K562 (cell line): ENCODE measurements at regions not wholly inside any gene's neighbourhood (a gene's known extent, or its start where the extent isn't known, plus 50 kb on each side); places are given as distances from the start of the nearest gene placed in this dataset.

ENCODE experiments used
- ATAC-seq: fragments of 200-7000 bp; cut with Tn5 transposase; 3 replicates; pipeline ENCODE4 v1.9.1; 2020; ENCODE audit warnings: moderate library complexity
- BruUV-seq: library from RNA; stranded (reverse); fragments of 400-500 nt; replicated peaks from 2 replicates; lab custom pipeline; 2021; lab: Mats Ljungman, UMichigan
- CTCF ChIA-PET: fragments of 300-600 bp; formaldehyde crosslinking; extraction: SDS; loops from one replicate; lab custom pipeline; 2021; ENCODE audit warnings: low intra/inter-chr PET ratio; lab: Yijun Ruan, JAX
- POLR2A ChIA-PET: fragments of 300-600, 350-650 bp; sonication (Branson Sonifier 250); formaldehyde crosslinking; extraction: SDS; loops from one replicate; lab custom pipeline; 2021; ENCODE audit warnings: antibody characterized with exemption, inconsistent platforms; lab: Yijun Ruan, JAX
- DNase-seq, 4 experiments: peaks; one replicate each; pipeline versions ENCODE4 v3.0.0 to v3.0.0-alpha.2; 2011 to 2018; ENCODE audit warnings: low spot score in 3 of 4, mixed read lengths in 3 of 4; ENCODE audit errors: extremely low read depth in 1 of 4
- FAIRE-seq: peaks from 2 replicates; lab custom pipeline; 2011; peaks lifted over from hg19 to GRCh38; lab: Jason Lieb, UNC
- H2AFZ ChIP-seq: 2 replicates; pipeline ENCODE4 v1.6.0; 2011; ENCODE audit warnings: low read depth, low read length, control low read depth, inconsistent platforms
- H3K27ac ChIP-seq: fragments of 200-600 bp; 3 replicates; pipeline ENCODE4 v1.8.0; 2011; ENCODE audit warnings: low read depth, mild to moderate bottlenecking, control low read depth, inconsistent platforms, low read length, moderate library complexity, mixed read lengths; ENCODE audit errors: extremely low read depth
- H3K27me3 ChIP-seq, 2 experiments: fragments of 300-600 bp in 1 of 2; 2 replicates in 1 of 2; 3 replicates in 1 of 2; pipeline versions ENCODE4 v1.6.0 to v1.8.0; 2011; ENCODE audit warnings: inconsistent platforms in 2 of 2, low read length in 2 of 2, mild to moderate bottlenecking in 1 of 2, mixed read lengths in 1 of 2, moderate library complexity in 1 of 2; ENCODE audit not compliant: control insufficient read depth in 2 of 2, insufficient read depth in 2 of 2
- H3K36me3 ChIP-seq: fragments of 300-600 bp; 3 replicates; pipeline ENCODE4 v1.8.0; 2011; ENCODE audit warnings: mild to moderate bottlenecking, low read length, inconsistent platforms; ENCODE audit not compliant: control insufficient read depth, insufficient read depth
- H3K4me1 ChIP-seq, 2 experiments: fragments of 200-600 bp in 1 of 2; replicated peaks in 1 of 2; 2 replicates in 1 of 2; 3 replicates in 1 of 2; pipeline versions ENCODE4 v1.5.1 to v1.8.0; 2011; ENCODE audit warnings: inconsistent platforms in 2 of 2, low read length in 2 of 2, mild to moderate bottlenecking in 1 of 2, mixed read lengths in 1 of 2, moderate library complexity in 1 of 2; ENCODE audit not compliant: control insufficient read depth in 2 of 2, insufficient read depth in 2 of 2
- H3K4me2 ChIP-seq: 2 replicates; pipeline ENCODE4 v1.6.1; 2011; ENCODE audit warnings: low read length, control low read depth, inconsistent platforms, mixed read lengths; ENCODE audit not compliant: insufficient read depth
- H3K4me3 ChIP-seq: fragments of 200-600 bp; sonication (generic), shearing (Covaris generic); 2 replicates; pipeline ENCODE4 v1.5.1; 2016; ENCODE audit warnings: control low read depth, inconsistent platforms
- H3K79me2 ChIP-seq: fragments of 200-600 bp; 3 replicates; pipeline ENCODE4 v1.8.0; 2011; ENCODE audit warnings: low read length, inconsistent platforms; ENCODE audit not compliant: control insufficient read depth, insufficient read depth
- H3K9ac ChIP-seq, 2 experiments: 2 replicates each; pipeline versions ENCODE4 v1.6.0 to v1.6.1; 2011; ENCODE audit warnings: low read depth in 2 of 2, low read length in 2 of 2, control low read depth in 1 of 2, inconsistent platforms in 1 of 2, mild to moderate bottlenecking in 1 of 2, mixed read lengths in 1 of 2; ENCODE audit not compliant: insufficient read depth in 1 of 2
- H3K9me1 ChIP-seq: one replicate; pipeline ENCODE4 v1.6.0; 2011; ENCODE audit warnings: inconsistent platforms, mild to moderate bottlenecking, low read length, moderate library complexity; ENCODE audit not compliant: control insufficient read depth, insufficient read depth
- H3K9me3 ChIP-seq: replicated peaks from 2 replicates; pipeline ENCODE4 v1.5.1; 2011; ENCODE audit warnings: low read depth, low read length, inconsistent platforms; ENCODE audit not compliant: control insufficient read depth, insufficient read depth
- H4K20me1 ChIP-seq: replicated peaks from 2 replicates; pipeline ENCODE4 v1.6.1; 2011; ENCODE audit warnings: low read length, inconsistent platforms, mixed read lengths; ENCODE audit not compliant: control insufficient read depth, insufficient read depth
- MED1 ChIP-seq: sonication (generic); formaldehyde crosslinking; IDR thresholded peaks from 2 replicates; pipeline ENCODE4 v1.8.1; 2023; ENCODE audit warnings: missing genetic modification reagents, borderline replicate concordance
- RB1 ChIP-seq: fragments of 450-650 bp; IDR thresholded peaks from 2 replicates; pipeline ENCODE4 v1.6.1; 2017; ENCODE audit warnings: low read depth, mild to moderate bottlenecking
- RBM25 ChIP-seq: fragments of 200-400 bp; formaldehyde crosslinking; IDR thresholded peaks from 2 replicates; pipeline ENCODE4 v1.6.1; 2018; ENCODE audit warnings: low read length, low read depth, moderate library complexity; ENCODE audit not compliant: severe bottlenecking
- TOE1 ChIP-seq, 2 experiments: fragments of 450-650 bp in 1 of 2; sonication (generic) in 1 of 2; formaldehyde crosslinking in 1 of 2; IDR thresholded peaks; 2 replicates each; pipeline versions ENCODE4 v1.7.1 to v1.8.0; 2016 to 2022; ENCODE audit warnings: borderline replicate concordance in 2 of 2, mild to moderate bottlenecking in 2 of 2, antibody characterized with exemption in 1 of 2, inconsistent platforms in 1 of 2, low read depth in 1 of 2, missing genetic modification reagents in 1 of 2, moderate library complexity in 1 of 2
- ZSCAN29 ChIP-seq: fragments of 450-650 bp; IDR thresholded peaks from 2 replicates; pipeline ENCODE4 v1.6.1; 2017
- in situ Hi-C: fragments of 300-500 bp; cut with MboI; formaldehyde crosslinking; loops from 4 replicates; pipeline ENCODE4 v1.15.0; 2018; ENCODE audit warnings: inconsistent platforms, mixed read lengths
- intact Hi-C: fragments of 100-400 bp; cut with micrococcal nuclease; formaldehyde crosslinking; loops from 2 replicates; pipeline ENCODE4 v1.14.2; 2022
- TF ChIP-seq, protein P1 (sequence below), 2 experiments: IDR thresholded peaks; 2 replicates each; pipeline ENCODE4 v1.6.1; 2012; ENCODE audit warnings: improper control_type of control experiment in 2 of 2, low read depth in 2 of 2, low read length in 2 of 2, borderline replicate concordance in 1 of 2
- TF ChIP-seq, protein P2 (sequence below): fragments of 450-650 bp; formaldehyde crosslinking; IDR thresholded peaks from 2 replicates; pipeline ENCODE4 v1.4.0; 2020; ENCODE audit warnings: mild to moderate bottlenecking, mixed read lengths
- TF ChIP-seq, protein P3 (sequence below): IDR thresholded peaks from 2 replicates; pipeline ENCODE4 v1.6.1; 2016; ENCODE audit warnings: missing genetic modification characterization, missing compliant biosample characterization
- TF ChIP-seq, protein P4 (sequence below): fragments of 250-450 bp; sonication (Bioruptor Pico); IDR thresholded peaks from 2 replicates; pipeline ENCODE4 v1.4.0; 2020

DNA sequence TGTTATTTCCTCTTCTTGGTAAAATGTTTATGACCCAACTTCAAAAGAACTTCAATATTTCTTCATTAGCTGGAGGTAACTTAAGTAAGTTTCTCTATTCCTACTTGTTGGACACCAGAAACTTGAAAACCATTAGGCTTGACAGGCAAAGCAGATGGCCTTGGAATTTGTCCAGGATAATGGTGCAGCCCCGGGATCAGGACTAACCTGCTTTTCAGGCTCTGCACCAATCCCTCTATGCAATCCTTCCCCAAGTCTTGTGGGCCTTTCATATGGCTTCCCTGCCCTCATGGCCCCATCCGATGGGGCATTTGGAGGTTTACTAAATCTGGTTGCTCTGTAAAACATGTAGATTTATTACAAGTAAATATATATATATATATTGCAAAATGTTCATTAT is 68.5 kb downstream of the SPINK2 start (continued):
- TF ChIP-seq, protein P1, sequence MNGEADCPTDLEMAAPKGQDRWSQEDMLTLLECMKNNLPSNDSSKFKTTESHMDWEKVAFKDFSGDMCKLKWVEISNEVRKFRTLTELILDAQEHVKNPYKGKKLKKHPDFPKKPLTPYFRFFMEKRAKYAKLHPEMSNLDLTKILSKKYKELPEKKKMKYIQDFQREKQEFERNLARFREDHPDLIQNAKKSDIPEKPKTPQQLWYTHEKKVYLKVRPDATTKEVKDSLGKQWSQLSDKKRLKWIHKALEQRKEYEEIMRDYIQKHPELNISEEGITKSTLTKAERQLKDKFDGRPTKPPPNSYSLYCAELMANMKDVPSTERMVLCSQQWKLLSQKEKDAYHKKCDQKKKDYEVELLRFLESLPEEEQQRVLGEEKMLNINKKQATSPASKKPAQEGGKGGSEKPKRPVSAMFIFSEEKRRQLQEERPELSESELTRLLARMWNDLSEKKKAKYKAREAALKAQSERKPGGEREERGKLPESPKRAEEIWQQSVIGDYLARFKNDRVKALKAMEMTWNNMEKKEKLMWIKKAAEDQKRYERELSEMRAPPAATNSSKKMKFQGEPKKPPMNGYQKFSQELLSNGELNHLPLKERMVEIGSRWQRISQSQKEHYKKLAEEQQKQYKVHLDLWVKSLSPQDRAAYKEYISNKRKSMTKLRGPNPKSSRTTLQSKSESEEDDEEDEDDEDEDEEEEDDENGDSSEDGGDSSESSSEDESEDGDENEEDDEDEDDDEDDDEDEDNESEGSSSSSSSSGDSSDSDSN (IDR thresholded peaks at IDR 0.05; ENCODE audit: borderline replicate concordance in 1 of 2, low read depth in 2 of 2, low read length in 2 of 2), result no peak
- TF ChIP-seq, protein P2, sequence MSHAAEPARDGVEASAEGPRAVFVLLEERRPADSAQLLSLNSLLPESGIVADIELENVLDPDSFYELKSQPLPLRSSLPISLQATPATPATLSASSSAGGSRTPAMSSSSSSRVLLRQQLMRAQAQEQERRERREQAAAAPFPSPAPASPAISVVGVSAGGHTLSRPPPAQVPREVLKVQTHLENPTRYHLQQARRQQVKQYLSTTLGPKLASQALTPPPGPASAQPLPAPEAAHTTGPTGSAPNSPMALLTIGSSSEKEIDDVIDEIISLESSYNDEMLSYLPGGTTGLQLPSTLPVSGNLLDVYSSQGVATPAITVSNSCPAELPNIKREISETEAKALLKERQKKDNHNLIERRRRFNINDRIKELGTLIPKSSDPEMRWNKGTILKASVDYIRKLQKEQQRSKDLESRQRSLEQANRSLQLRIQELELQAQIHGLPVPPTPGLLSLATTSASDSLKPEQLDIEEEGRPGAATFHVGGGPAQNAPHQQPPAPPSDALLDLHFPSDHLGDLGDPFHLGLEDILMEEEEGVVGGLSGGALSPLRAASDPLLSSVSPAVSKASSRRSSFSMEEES, result no peak
- TF ChIP-seq TOE1 (IDR thresholded peaks at IDR 0.05; ENCODE audit: borderline replicate concordance) (no peak), TOE1 (CRISPR knock-in tag; IDR thresholded peaks at IDR 0.05; ENCODE audit: borderline replicate concordance, low read depth) (no peak)

DNA sequence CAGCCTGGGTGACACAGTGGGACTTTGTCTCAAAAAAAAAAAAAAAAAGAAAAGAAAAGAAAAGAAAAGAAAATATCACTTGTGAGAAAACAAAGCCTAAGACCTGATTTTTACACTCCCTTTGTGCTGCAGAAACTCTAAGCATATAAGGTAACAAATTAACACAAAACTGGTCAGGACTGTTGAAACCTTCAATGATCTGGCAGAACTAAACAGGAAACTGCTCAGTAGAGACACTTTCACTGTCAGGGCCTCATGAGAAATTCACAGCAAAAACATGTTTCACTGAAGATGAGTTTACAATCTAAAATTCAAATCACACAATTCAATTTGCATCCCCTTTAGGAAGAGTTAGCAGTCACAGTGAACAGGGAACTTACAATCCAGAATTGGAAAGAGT is 69.1 kb upstream of the HOPX start:
- no peak overlapping the region for H3K27ac ChIP-seq
- DNase-seq, result no peak
- in situ Hi-C loops (no loop called here), intact Hi-C loops (no loop called here)
- no peak overlapping the region for H3K4me2 ChIP-seq
- H2AFZ ChIP-seq, result no peak overlapping the region
- ChIA-PET POLR2A (no interaction called here), CTCF (no interaction called here)
- H3K36me3 ChIP-seq, result no peaks in the 10 kb centered on the region
- FAIRE-seq, result no peak
- no peaks in the 10 kb centered on the region for H4K20me1 ChIP-seq
- ATAC-seq, result no peak
- no peak overlapping the region for H3K4me3 ChIP-seq
- no peak overlapping the region for H3K9ac ChIP-seq
- no peaks in the 10 kb centered on the region for H3K9me3 ChIP-seq
- no TSS peak for BruUV-seq
- H3K79me2 ChIP-seq, result no peaks in the 10 kb centered on the region
- no peaks in the 10 kb centered on the region for H3K9me1 ChIP-seq
- peaks cover 2 to 13% of the 10 kb centered on the region in 2 experiments; a peak in 3 of 5 replicates for H3K27me3 ChIP-seq
- no peaks in the 10 kb centered on the region for H3K4me1 ChIP-seq
- no peak for TF ChIP-seq RB1
- no peak for TF ChIP-seq MED1
- TF ChIP-seq ZSCAN29, result no peak
- TF ChIP-seq, protein P3, sequence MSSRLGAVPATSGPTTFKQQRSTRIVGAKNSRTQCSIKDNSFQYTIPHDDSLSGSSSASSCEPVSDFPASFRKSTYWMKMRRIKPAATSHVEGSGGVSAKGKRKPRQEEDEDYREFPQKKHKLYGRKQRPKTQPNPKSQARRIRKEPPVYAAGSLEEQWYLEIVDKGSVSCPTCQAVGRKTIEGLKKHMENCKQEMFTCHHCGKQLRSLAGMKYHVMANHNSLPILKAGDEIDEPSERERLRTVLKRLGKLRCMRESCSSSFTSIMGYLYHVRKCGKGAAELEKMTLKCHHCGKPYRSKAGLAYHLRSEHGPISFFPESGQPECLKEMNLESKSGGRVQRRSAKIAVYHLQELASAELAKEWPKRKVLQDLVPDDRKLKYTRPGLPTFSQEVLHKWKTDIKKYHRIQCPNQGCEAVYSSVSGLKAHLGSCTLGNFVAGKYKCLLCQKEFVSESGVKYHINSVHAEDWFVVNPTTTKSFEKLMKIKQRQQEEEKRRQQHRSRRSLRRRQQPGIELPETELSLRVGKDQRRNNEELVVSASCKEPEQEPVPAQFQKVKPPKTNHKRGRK (tag), result no peak
- no peak for TF ChIP-seq RBM25
- TF ChIP-seq, protein P4, sequence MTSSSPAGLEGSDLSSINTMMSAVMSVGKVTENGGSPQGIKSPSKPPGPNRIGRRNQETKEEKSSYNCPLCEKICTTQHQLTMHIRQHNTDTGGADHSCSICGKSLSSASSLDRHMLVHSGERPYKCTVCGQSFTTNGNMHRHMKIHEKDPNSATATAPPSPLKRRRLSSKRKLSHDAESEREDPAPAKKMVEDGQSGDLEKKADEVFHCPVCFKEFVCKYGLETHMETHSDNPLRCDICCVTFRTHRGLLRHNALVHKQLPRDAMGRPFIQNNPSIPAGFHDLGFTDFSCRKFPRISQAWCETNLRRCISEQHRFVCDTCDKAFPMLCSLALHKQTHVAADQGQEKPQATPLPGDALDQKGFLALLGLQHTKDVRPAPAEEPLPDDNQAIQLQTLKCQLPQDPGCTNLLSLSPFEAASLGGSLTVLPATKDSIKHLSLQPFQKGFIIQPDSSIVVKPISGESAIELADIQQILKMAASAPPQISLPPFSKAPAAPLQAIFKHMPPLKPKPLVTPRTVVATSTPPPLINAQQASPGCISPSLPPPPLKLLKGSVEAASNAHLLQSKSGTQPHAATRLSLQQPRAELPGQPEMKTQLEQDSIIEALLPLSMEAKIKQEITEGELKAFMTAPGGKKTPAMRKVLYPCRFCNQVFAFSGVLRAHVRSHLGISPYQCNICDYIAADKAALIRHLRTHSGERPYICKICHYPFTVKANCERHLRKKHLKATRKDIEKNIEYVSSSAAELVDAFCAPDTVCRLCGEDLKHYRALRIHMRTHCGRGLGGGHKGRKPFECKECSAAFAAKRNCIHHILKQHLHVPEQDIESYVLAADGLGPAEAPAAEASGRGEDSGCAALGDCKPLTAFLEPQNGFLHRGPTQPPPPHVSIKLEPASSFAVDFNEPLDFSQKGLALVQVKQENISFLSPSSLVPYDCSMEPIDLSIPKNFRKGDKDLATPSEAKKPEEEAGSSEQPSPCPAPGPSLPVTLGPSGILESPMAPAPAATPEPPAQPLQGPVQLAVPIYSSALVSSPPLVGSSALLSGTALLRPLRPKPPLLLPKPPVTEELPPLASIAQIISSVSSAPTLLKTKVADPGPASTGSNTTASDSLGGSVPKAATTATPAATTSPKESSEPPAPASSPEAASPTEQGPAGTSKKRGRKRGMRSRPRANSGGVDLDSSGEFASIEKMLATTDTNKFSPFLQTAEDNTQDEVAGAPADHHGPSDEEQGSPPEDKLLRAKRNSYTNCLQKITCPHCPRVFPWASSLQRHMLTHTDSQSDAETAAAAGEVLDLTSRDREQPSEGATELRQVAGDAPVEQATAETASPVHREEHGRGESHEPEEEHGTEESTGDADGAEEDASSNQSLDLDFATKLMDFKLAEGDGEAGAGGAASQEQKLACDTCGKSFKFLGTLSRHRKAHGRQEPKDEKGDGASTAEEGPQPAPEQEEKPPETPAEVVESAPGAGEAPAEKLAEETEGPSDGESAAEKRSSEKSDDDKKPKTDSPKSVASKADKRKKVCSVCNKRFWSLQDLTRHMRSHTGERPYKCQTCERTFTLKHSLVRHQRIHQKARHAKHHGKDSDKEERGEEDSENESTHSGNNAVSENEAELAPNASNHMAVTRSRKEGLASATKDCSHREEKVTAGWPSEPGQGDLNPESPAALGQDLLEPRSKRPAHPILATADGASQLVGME (CRISPR knock-in tag), result no peak
